GM12872 (cell line): ENCODE measurements at regions not wholly inside any gene's neighbourhood (a gene's known extent, or its start where the extent isn't known, plus 50 kb on each side); places are given as distances from the start of the nearest gene placed in this dataset.

ENCODE experiments used
- CTCF ChIP-seq: IDR thresholded peaks from 3 replicates; pipeline ENCODE4 v1.5.1; 2011; ENCODE audit warnings: low read depth, mild to moderate bottlenecking, low read length, moderate library complexity; ENCODE audit not compliant: insufficient read depth

- no peak for TF ChIP-seq CTCF
Measured at GRCh38 chr9:135281791-135282737, 194.6 kb downstream of the OLFM1 start.

GRCh38 chr9:135282808-135283207 is 195.3 kb downstream of the OLFM1 start:
- no peak for TF ChIP-seq CTCF

GRCh38 chr9:135283671-135284070 is 195.9 kb upstream of the PPP1R26 start:
- no peak for TF ChIP-seq CTCF

GRCh38 chr9:135284386-135285134 is 195.0 kb upstream of the PPP1R26 start:
- no peak for TF ChIP-seq CTCF

- TF ChIP-seq CTCF: no peak
Measured at GRCh38 chr9:135286961-135287360, 192.6 kb upstream of the PPP1R26 start.

- TF ChIP-seq CTCF: no peak
Measured at GRCh38 chr9:135287627-135288026, 192.0 kb upstream of the PPP1R26 start.

GRCh38 chr9:135288054-135288453 is 191.5 kb upstream of the PPP1R26 start:
- TF ChIP-seq CTCF: no peak
